HG02885 (cell line): ENCODE measurements at regions not wholly inside any gene's neighbourhood (a gene's known extent, or its start where the extent isn't known, plus 50 kb on each side); places are given as distances from the start of the nearest gene placed in this dataset.

Experiments
- ATAC-seq: cut with Tn5 transposase; IDR thresholded peaks from one replicate; pipeline ENCODE4 v1.9.1; 2021; ENCODE audit warnings: mild to moderate bottlenecking; ENCODE audit not compliant: unreplicated experiment, poor library complexity

DNA sequence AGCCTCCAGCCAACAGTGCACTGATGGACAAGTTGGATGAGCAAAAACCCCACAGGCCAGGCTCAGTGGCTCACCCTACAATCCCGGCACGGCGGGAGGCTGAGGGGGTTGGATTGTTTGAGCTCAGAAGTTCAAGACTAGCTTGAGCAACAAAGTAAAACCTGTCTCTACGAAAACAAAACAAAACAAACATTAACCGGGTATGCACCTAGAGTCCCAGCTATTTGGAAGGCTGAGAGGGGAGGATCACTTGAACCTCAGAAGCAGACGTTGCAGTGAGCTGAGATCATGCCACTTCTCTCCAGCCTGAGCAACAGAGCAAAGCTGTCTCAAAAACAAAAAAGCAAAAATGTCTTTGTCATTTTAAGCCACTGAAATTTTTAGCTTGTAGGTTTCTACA is 55.1 kb upstream of the DMRT1 start:
- ATAC-seq = no peak

DNA sequence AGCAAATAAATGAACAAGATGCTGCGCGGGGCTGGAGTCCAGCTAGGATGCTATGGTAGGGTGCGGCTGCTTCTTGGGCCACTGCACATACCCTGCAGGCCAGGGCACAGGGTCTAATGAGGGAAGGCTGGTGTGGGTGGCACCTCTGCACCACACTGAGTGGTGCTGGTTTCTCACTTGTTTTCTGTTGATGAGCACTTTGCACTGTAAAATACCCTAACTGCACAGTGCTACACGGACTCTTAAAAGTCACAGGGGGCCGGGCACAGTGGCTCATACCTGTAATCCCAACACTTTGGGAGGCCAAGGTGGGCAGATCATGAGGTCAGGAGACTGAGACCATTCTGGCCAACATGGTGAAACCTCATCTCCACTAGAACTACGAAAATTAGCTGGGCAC is 52.7 kb upstream of the DMRT1 start:
- ATAC-seq = no peak
